Neuronal stem cell (in vitro differentiated cells): ENCODE measurements at regions not wholly inside any gene's neighbourhood (a gene's known extent, or its start where the extent isn't known, plus 50 kb on each side); places are given as distances from the start of the nearest gene placed in this dataset.

Experiments
- DNase-seq: peaks from one replicate; pipeline ENCODE4 v3.0.0-alpha.2; 2013; ENCODE audit warnings: low spot score
- H2AFZ ChIP-seq: one replicate; pipeline ENCODE4 v1.6.1; 2013; ENCODE audit warnings: mild to moderate bottlenecking, low read length, inconsistent platforms
- H2AK5ac ChIP-seq: 2 replicates; pipeline ENCODE4 v1.6.1; 2013; ENCODE audit warnings: low read depth, mild to moderate bottlenecking, inconsistent platforms, low read length, moderate library complexity, mixed read lengths
- H2BK120ac ChIP-seq: 2 replicates; pipeline ENCODE4 v1.6.1; 2013; ENCODE audit warnings: low read depth, mild to moderate bottlenecking, inconsistent platforms, low read length, moderate library complexity, mixed read lengths
- H2BK12ac ChIP-seq: one replicate; pipeline ENCODE4 v1.6.1; 2013; ENCODE audit warnings: low read length, inconsistent platforms
- H2BK15ac ChIP-seq: 2 replicates; pipeline ENCODE4 v1.6.1; 2013; ENCODE audit warnings: mild to moderate bottlenecking, low read length, inconsistent platforms, mixed read lengths
- H2BK5ac ChIP-seq: one replicate; pipeline ENCODE4 v1.6.1; 2013; ENCODE audit warnings: inconsistent platforms, mild to moderate bottlenecking, low read length, moderate library complexity
- H3K14ac ChIP-seq: one replicate; pipeline ENCODE4 v1.6.1; 2013; ENCODE audit warnings: low read length, inconsistent platforms
- H3K18ac ChIP-seq: 2 replicates; pipeline ENCODE4 v1.6.1; 2013; ENCODE audit warnings: low read length, inconsistent platforms
- H3K23ac ChIP-seq: 2 replicates; pipeline ENCODE4 v1.6.1; 2013; ENCODE audit warnings: low read depth, mild to moderate bottlenecking, mixed read lengths, low read length, inconsistent platforms; ENCODE audit not compliant: poor library complexity
- H3K27ac ChIP-seq: replicated peaks from 3 replicates; pipeline ENCODE4 v1.5.1; 2013; ENCODE audit warnings: low read length, inconsistent platforms
- H3K27me3 ChIP-seq, 3 experiments: 2 replicates each; pipeline ENCODE4 v1.6.1; 2013; ENCODE audit warnings: low read length in 3 of 3, mild to moderate bottlenecking in 2 of 3, inconsistent platforms in 1 of 3, low read depth in 1 of 3, mixed read lengths in 1 of 3, moderate library complexity in 1 of 3; ENCODE audit not compliant: control insufficient read depth in 3 of 3, insufficient read depth in 3 of 3
- H3K36me3 ChIP-seq, 2 donors: replicated peaks in 1 of 2; 2 replicates each; pipeline ENCODE4 v1.6.1; 2013; ENCODE audit warnings: low read length in 2 of 2; ENCODE audit not compliant: control insufficient read depth in 2 of 2, insufficient read depth in 2 of 2
- H3K4ac ChIP-seq: 2 replicates; pipeline ENCODE4 v1.6.1; 2013; ENCODE audit warnings: inconsistent platforms, mild to moderate bottlenecking, low read length, moderate library complexity
- H3K4me1 ChIP-seq, 2 donors: 1 replicate in 1 of 2; 2 replicates in 1 of 2; pipeline ENCODE4 v1.6.1; 2013; ENCODE audit warnings: low read length in 2 of 2, low read depth in 1 of 2; ENCODE audit not compliant: control insufficient read depth in 2 of 2, insufficient read depth in 1 of 2
- H3K4me2 ChIP-seq: one replicate; pipeline ENCODE4 v1.6.1; 2013; ENCODE audit warnings: mild to moderate bottlenecking, low read length, inconsistent platforms; ENCODE audit not compliant: insufficient read depth, poor library complexity, severe bottlenecking
- H3K4me3 ChIP-seq, 2 donors: 2 replicates each; pipeline ENCODE4 v1.5.1; 2013; ENCODE audit warnings: low read length in 2 of 2, mild to moderate bottlenecking in 2 of 2, inconsistent platforms in 1 of 2, moderate library complexity in 1 of 2
- H3K79me1 ChIP-seq: one replicate; pipeline ENCODE4 v1.6.1; 2013; ENCODE audit warnings: low read depth, mild to moderate bottlenecking, inconsistent platforms, low read length, moderate library complexity
- H3K9ac ChIP-seq: one replicate; pipeline ENCODE4 v1.6.1; 2013; ENCODE audit warnings: mild to moderate bottlenecking, low read depth, low read length, inconsistent platforms; ENCODE audit not compliant: poor library complexity
- H3K9me3 ChIP-seq, 2 donors: replicated peaks in 1 of 2; 2 replicates each; pipeline versions ENCODE3 to v1.6.1; 2013; ENCODE audit warnings: low read length in 2 of 2, mild to moderate bottlenecking in 2 of 2, inconsistent platforms in 1 of 2, low read depth in 1 of 2, mixed read lengths in 1 of 2, moderate library complexity in 1 of 2; ENCODE audit not compliant: control insufficient read depth in 2 of 2, insufficient read depth in 1 of 2
- H4K8ac ChIP-seq: one replicate; pipeline ENCODE4 v1.6.1; 2013; ENCODE audit warnings: low read depth, mild to moderate bottlenecking, inconsistent platforms, low read length, moderate library complexity
- H4K91ac ChIP-seq: one replicate; pipeline ENCODE4 v1.6.1; 2013; ENCODE audit warnings: low read length, low read depth, mild to moderate bottlenecking, inconsistent platforms; ENCODE audit not compliant: poor library complexity
- WGBS, 2 donors: extraction: QIAGEN DNeasy Blood & Tissue Kit; methylation state at CpG; one replicate each; pipeline ENCODE4 v1.1.7; 2013; ENCODE audit warnings: missing lambda C conversion rate in 2 of 2, mixed read lengths in 1 of 2; ENCODE audit not compliant: insufficient read length in 2 of 2, insufficient replicate concordance in 1 of 2; ENCODE audit errors: extremely low coverage in 2 of 2; 5-methylcytosine and 5-hydroxymethylcytosine counted together

GRCh38 chr14:83316356-83316755 is 1782.7 kb upstream of the SEL1L start:
- Histone ChIP-seq H3K4ac (no peak overlapping the region), H3K14ac (no peak overlapping the region), H3K4me2 (no peak overlapping the region), H3K4me3 (no peak overlapping the region), H3K27ac (no peak overlapping the region), H2AFZ (no peak overlapping the region), H2BK15ac (no peak overlapping the region), H3K4me1 (no peaks in the 10 kb centered on the region), H4K8ac (no peak overlapping the region), H4K91ac (no peak overlapping the region), H3K9ac (no peak overlapping the region), H2AK5ac (no peak overlapping the region), H2BK120ac (no peak overlapping the region), H3K23ac (no peak overlapping the region), H3K36me3 (no peaks in the 10 kb centered on the region), H3K9me3 (no peaks in the 10 kb centered on the region), H3K18ac (no peak overlapping the region), H3K79me1 (no peaks in the 10 kb centered on the region), H3K27me3 (no peaks in the 10 kb centered on the region), H2BK12ac (no peak overlapping the region), H2BK5ac (no peak overlapping the region)
- WGBS, 2 donors, result no CpG with 5 or more reads among the region's 1 CpG
- no peak for DNase-seq

- Histone ChIP-seq H3K9ac (no peak overlapping the region), H3K23ac (no peak overlapping the region), H3K4me1 (no peaks in the 10 kb centered on the region), H3K14ac (no peak overlapping the region), H4K8ac (no peak overlapping the region), H2AFZ (no peak overlapping the region), H3K9me3 (no peaks in the 10 kb centered on the region), H3K27me3 (no peaks in the 10 kb centered on the region), H2AK5ac (no peak overlapping the region), H3K79me1 (no peaks in the 10 kb centered on the region), H3K18ac (no peak overlapping the region), H3K27ac (no peak overlapping the region), H2BK15ac (no peak overlapping the region), H3K4ac (no peak overlapping the region), H2BK12ac (no peak overlapping the region), H3K4me3 (no peak overlapping the region), H2BK120ac (no peak overlapping the region), H4K91ac (no peak overlapping the region), H3K36me3 (no peaks in the 10 kb centered on the region), H3K4me2 (no peak overlapping the region), H2BK5ac (no peak overlapping the region)
- no CpG with 5 or more reads among the region's 2 CpGs for WGBS, 2 donors
- DNase-seq, result no peak
Measured at GRCh38 chr14:83320837-83321236, 1787.2 kb upstream of the SEL1L start.

- H3K4me2 ChIP-seq, result no peak overlapping the region
- no peak overlapping the region for H3K9ac ChIP-seq
- DNase-seq, result no peak
- no peaks in the 10 kb centered on the region for H3K79me1 ChIP-seq
- no peak overlapping the region for H3K18ac ChIP-seq
- H3K27ac ChIP-seq, result no peak overlapping the region
- H3K4me3 ChIP-seq, result no peak overlapping the region
- no peak overlapping the region for H3K23ac ChIP-seq
- no peak overlapping the region for H2AFZ ChIP-seq
- H2BK5ac ChIP-seq, result no peak overlapping the region
- H3K4ac ChIP-seq, result no peak overlapping the region
- H2BK15ac ChIP-seq, result no peak overlapping the region
- H3K14ac ChIP-seq, result no peak overlapping the region
- no CpG with 5 or more reads among the region's 2 CpGs for WGBS, 2 donors
- H2AK5ac ChIP-seq, result no peak overlapping the region
- no peak overlapping the region for H4K91ac ChIP-seq
- H3K9me3 ChIP-seq, result no peaks in the 10 kb centered on the region
- no peak overlapping the region for H2BK120ac ChIP-seq
- peaks cover 0 to 8% (median 0%) of the 10 kb centered on the region in 3 experiments for H3K27me3 ChIP-seq
- H3K36me3 ChIP-seq, result no peaks in the 10 kb centered on the region
- H2BK12ac ChIP-seq, result no peak overlapping the region
- no peak overlapping the region for H4K8ac ChIP-seq
- no peaks in the 10 kb centered on the region for H3K4me1 ChIP-seq
Measured at GRCh38 chr14:83331513-83331912, 1797.9 kb upstream of the SEL1L start.

- no CpG with 5 or more reads among the region's 9 CpGs for WGBS, 2 donors
- Histone ChIP-seq H3K4me1 (no peaks in the 10 kb centered on the region), H3K79me1 (no peaks in the 10 kb centered on the region), H4K8ac (no peak overlapping the region), H3K23ac (no peak overlapping the region), H3K27ac (no peak overlapping the region), H3K9me3 (no peaks in the 10 kb centered on the region), H2BK5ac (no peak overlapping the region), H3K18ac (no peak overlapping the region), H3K36me3 (no peaks in the 10 kb centered on the region), H4K91ac (no peak overlapping the region), H2AFZ (no peak overlapping the region), H3K4me3 (no peak overlapping the region), H3K14ac (no peak overlapping the region), H2BK15ac (no peak overlapping the region), H2BK12ac (no peak overlapping the region), H3K9ac (no peak overlapping the region), H3K27me3 (no peaks in the 10 kb centered on the region), H3K4me2 (no peak overlapping the region), H3K4ac (no peak overlapping the region), H2BK120ac (no peak overlapping the region), H2AK5ac (no peak overlapping the region)
- no peak for DNase-seq
Measured at GRCh38 chr14:83342590-83342989, 1808.9 kb upstream of the SEL1L start.
